ENCODE measurements at regions not wholly inside any gene's neighbourhood (a gene's known extent, or its start where the extent isn't known, plus 50 kb on each side); places are given as distances from the start of the nearest gene placed in this dataset.

GRCh38 chr2:215707608-215708007 is 271.7 kb upstream of the FN1 start:
- TF ChIP-seq EZH2 (IDR thresholded peaks at IDR 0.05), result no peak
- no peak for TF ChIP-seq POLR2AphosphoS5 (IDR thresholded peaks at IDR 0.05; ENCODE audit: borderline replicate concordance, low read depth, low read length)
